ENCODE measurements at regions not wholly inside any gene's neighbourhood (a gene's known extent, or its start where the extent isn't known, plus 50 kb on each side); places are given as distances from the start of the nearest gene placed in this dataset.

- H3K36me3 Mint-ChIP-seq (ENCODE audit: low read depth): no peaks in the 10 kb centered on the region
Measured at GRCh38 chr13:22055259-22055658, 384.4 kb downstream of the FGF9 start.

GRCh38 chr13:22060187-22060586 is 389.3 kb downstream of the FGF9 start:
- Mint-ChIP-seq H3K27ac (no peak overlapping the region), H3K4me3 (no peak overlapping the region), H3K27me3 (ENCODE audit: low read depth) (no peaks in the 10 kb centered on the region), H3K4me1 (ENCODE audit: low read depth) (peaks cover 38% of the 10 kb centered on the region), H3K9me3 (peaks cover 11% of the 10 kb centered on the region), H3K36me3 (ENCODE audit: low read depth) (no peaks in the 10 kb centered on the region)

More at GRCh38 chr13:22055259-22055658, 384.4 kb downstream of the FGF9 start:
- Mint-ChIP-seq H3K27ac (no peak overlapping the region), H3K4me3 (no peak overlapping the region), H3K4me1 (ENCODE audit: low read depth) (peaks cover 11% of the 10 kb centered on the region), H3K27me3 (ENCODE audit: low read depth) (no peaks in the 10 kb centered on the region), H3K9me3 (peaks cover 15% of the 10 kb centered on the region)

DNA sequence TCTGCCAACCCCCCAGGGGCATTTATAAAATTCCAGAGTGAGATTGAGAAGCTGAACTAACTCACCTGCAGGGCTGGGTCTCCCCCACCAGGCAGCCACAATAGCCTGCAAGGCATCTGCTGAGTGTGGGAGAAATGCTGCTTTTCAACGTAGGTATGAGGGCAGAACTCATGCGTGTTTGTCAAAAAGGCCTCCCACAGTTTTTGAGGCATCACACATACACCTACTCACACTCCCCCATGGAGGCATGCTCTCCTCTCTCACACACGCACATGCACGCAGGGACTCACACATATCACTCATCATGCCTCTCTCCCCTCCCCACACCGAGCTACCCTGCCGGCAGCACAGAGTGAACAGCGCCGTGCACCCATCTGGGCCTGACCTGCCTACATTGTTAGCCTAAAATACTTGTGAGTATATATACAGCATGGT is 390.5 kb downstream of the FGF9 start:
- no peaks in the 10 kb centered on the region for H3K27me3 Mint-ChIP-seq (ENCODE audit: low read depth)
- H3K4me1 Mint-ChIP-seq (ENCODE audit: low read depth): peaks cover 42% of the 10 kb centered on the region
- peak overlapping the region; percentile 92 for H3K27ac Mint-ChIP-seq
- no peaks in the 10 kb centered on the region for H3K36me3 Mint-ChIP-seq (ENCODE audit: low read depth)
- peaks cover 2% of the 10 kb centered on the region for H3K9me3 Mint-ChIP-seq
- peak overlapping the region; percentile 40 for H3K4me3 Mint-ChIP-seq

DNA sequence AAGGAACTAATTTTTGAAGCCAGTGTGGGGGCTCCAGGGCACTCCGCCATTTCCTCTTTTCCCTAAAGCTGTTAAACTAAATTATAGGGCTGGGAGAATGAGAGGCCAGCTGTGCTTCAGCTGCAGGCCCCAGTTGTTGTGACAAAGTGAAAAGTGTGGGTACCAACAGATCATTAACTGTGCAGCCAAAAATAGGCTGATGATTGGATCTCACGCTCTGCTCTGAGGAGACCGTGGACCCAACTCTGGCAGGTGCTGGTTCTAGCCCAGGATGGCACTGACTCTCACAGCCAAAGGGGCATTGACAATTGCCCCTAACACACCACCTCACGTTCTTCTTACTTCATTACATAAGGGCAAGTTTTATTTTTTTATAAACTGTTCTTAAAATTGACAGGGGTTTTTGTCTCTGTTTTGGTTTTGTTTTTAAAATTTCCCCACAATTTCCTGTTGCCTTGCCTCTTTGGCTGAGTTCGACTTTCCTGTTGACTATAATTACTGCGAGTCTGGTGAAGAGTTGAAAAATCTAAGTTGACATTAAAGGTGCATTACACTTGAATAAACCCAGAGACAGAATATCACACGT is 391.0 kb downstream of the FGF9 start:
- H3K27me3 Mint-ChIP-seq (ENCODE audit: low read depth): no peaks in the 10 kb centered on the region
- peak overlapping the region; percentile 92 for H3K27ac Mint-ChIP-seq
- H3K4me1 Mint-ChIP-seq (ENCODE audit: low read depth): peaks cover 42% of the 10 kb centered on the region
- peak overlapping the region; percentile 40 for H3K4me3 Mint-ChIP-seq
- H3K9me3 Mint-ChIP-seq: peaks cover 3% of the 10 kb centered on the region
- H3K36me3 Mint-ChIP-seq (ENCODE audit: low read depth): no peaks in the 10 kb centered on the region

GRCh38 chr13:22062478-22063205 is 391.8 kb downstream of the FGF9 start:
- peaks cover 5% of the 10 kb centered on the region for H3K9me3 Mint-ChIP-seq
- H3K27ac Mint-ChIP-seq: peak overlapping the region; percentile 92
- H3K36me3 Mint-ChIP-seq (ENCODE audit: low read depth): no peaks in the 10 kb centered on the region
- no peaks in the 10 kb centered on the region for H3K27me3 Mint-ChIP-seq (ENCODE audit: low read depth)
- peak overlapping the region; percentile 40 for H3K4me3 Mint-ChIP-seq
- H3K4me1 Mint-ChIP-seq (ENCODE audit: low read depth): peaks cover 42% of the 10 kb centered on the region

- Mint-ChIP-seq H3K27ac (no peak overlapping the region), H3K36me3 (ENCODE audit: low read depth) (no peaks in the 10 kb centered on the region), H3K27me3 (ENCODE audit: low read depth) (no peaks in the 10 kb centered on the region), H3K9me3 (peaks cover 5% of the 10 kb centered on the region), H3K4me3 (no peak overlapping the region), H3K4me1 (ENCODE audit: low read depth) (peaks cover 45% of the 10 kb centered on the region)
Measured at GRCh38 chr13:22063416-22064124, 392.7 kb downstream of the FGF9 start.

DNA sequence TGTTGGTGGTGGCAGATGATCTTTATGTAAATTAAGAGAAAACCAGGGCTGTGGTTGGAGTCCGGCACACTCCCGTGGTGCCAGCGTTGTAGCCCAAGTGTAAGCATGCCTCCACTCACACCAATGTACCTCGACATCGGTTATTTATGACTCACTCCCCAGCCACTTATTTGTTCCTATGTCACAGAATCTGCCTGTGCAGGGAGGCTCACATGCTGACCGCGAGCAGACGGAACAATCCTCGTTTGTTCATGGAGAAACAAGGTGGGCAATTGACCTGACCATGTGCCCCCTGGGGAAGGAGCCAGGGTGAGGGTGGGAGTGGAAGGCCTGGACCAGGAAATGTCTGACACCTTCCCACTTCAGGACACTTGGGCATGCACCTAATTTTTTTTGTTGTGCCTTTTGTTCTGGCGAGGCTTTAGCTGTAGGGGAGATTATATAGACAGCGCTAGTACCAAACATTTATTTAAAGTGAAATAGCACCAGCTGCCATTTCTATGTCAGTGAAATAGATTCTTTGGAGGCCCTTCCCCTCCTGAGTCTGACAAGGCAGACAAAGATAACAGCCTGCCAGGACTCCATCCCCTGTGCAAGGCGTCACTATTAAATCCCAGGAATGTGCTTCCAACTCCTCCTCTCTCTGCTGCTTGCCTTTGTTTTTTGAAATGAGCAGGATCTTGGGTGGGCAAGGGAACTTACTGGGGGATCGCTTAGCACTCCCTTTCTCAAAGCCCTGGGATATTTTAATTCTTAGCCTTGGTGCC is 394.2 kb downstream of the FGF9 start:
- no peak overlapping the region for H3K27ac Mint-ChIP-seq
- no peak overlapping the region for H3K4me3 Mint-ChIP-seq
- peaks cover 5% of the 10 kb centered on the region for H3K9me3 Mint-ChIP-seq
- no peaks in the 10 kb centered on the region for H3K36me3 Mint-ChIP-seq (ENCODE audit: low read depth)
- H3K27me3 Mint-ChIP-seq (ENCODE audit: low read depth): no peaks in the 10 kb centered on the region
- H3K4me1 Mint-ChIP-seq (ENCODE audit: low read depth): peaks cover 42% of the 10 kb centered on the region

DNA sequence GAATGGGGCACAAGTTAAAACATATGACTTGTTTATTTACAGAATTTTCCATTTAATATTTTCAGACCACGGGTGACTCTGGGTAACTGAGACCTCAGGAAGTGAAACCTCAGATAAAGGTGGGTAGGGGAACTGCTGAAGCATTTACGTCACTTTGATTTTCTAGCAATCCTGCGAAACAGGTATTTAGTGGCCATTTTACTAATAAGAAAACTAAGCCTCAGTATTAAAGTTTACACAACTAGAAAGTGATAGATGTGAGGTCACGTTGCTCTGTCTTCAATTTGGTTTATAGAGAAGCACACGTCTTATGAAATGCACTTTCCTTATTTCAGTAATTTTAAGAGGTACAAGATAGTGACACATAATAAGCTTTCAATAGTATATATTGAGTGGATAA is 402.8 kb downstream of the FGF9 start:
- H3K36me3 Mint-ChIP-seq (ENCODE audit: low read depth): no peaks in the 10 kb centered on the region
- peaks cover 15% of the 10 kb centered on the region for H3K4me1 Mint-ChIP-seq (ENCODE audit: low read depth)
- H3K27ac Mint-ChIP-seq: no peak overlapping the region
- no peaks in the 10 kb centered on the region for H3K9me3 Mint-ChIP-seq
- no peaks in the 10 kb centered on the region for H3K27me3 Mint-ChIP-seq (ENCODE audit: low read depth)
- no peak overlapping the region for H3K4me3 Mint-ChIP-seq

GRCh38 chr13:22074403-22074802 is 403.5 kb downstream of the FGF9 start:
- peaks cover 15% of the 10 kb centered on the region for H3K4me1 Mint-ChIP-seq (ENCODE audit: low read depth)
- no peaks in the 10 kb centered on the region for H3K36me3 Mint-ChIP-seq (ENCODE audit: low read depth)
- no peak overlapping the region for H3K4me3 Mint-ChIP-seq
- no peaks in the 10 kb centered on the region for H3K27me3 Mint-ChIP-seq (ENCODE audit: low read depth)
- H3K9me3 Mint-ChIP-seq: no peaks in the 10 kb centered on the region
- no peak overlapping the region for H3K27ac Mint-ChIP-seq

DNA sequence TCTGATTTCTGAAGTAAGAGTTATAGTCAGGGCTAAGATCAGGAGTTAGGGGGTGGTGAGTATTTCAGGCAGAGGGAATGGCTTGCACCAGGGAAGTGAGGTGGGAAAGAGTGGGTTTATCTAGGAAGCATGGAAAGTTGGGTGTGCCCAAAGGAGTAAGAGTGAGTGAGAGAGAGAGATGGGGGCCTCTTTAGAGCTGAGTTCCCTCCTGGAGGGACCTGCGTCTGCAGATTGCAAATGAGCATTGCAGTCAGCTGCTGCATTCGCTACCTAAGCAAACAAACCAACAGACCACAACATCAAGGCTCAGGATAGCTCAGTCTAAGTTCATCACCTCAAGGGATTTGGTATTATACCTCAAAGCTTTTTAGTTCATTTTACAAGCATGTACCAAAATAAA is 405.8 kb downstream of the FGF9 start:
- H3K9me3 Mint-ChIP-seq: no peaks in the 10 kb centered on the region
- H3K27ac Mint-ChIP-seq: no peak overlapping the region
- H3K4me3 Mint-ChIP-seq: no peak overlapping the region
- peaks cover 15% of the 10 kb centered on the region for H3K4me1 Mint-ChIP-seq (ENCODE audit: low read depth)
- no peaks in the 10 kb centered on the region for H3K36me3 Mint-ChIP-seq (ENCODE audit: low read depth)
- no peaks in the 10 kb centered on the region for H3K27me3 Mint-ChIP-seq (ENCODE audit: low read depth)

GRCh38 chr13:22077205-22077683 is 406.4 kb downstream of the FGF9 start:
- no peak overlapping the region for H3K27ac Mint-ChIP-seq

GRCh38 chr13:22077764-22078163 is 406.9 kb downstream of the FGF9 start:
- H3K27me3 Mint-ChIP-seq (ENCODE audit: low read depth): no peaks in the 10 kb centered on the region
- peaks cover 21% of the 10 kb centered on the region for H3K4me1 Mint-ChIP-seq (ENCODE audit: low read depth)
- no peak overlapping the region for H3K4me3 Mint-ChIP-seq
- no peaks in the 10 kb centered on the region for H3K36me3 Mint-ChIP-seq (ENCODE audit: low read depth)
- H3K9me3 Mint-ChIP-seq: no peaks in the 10 kb centered on the region
- H3K27ac Mint-ChIP-seq: no peak overlapping the region

More at GRCh38 chr13:22077205-22077683, 406.4 kb downstream of the FGF9 start:
- Mint-ChIP-seq H3K9me3 (no peaks in the 10 kb centered on the region), H3K4me3 (no peak overlapping the region), H3K36me3 (ENCODE audit: low read depth) (no peaks in the 10 kb centered on the region), H3K27me3 (ENCODE audit: low read depth) (no peaks in the 10 kb centered on the region), H3K4me1 (ENCODE audit: low read depth) (peaks cover 16% of the 10 kb centered on the region)

GRCh38 chr13:22079961-22080360 is 409.1 kb downstream of the FGF9 start:
- no peak overlapping the region for H3K27ac Mint-ChIP-seq
- no peaks in the 10 kb centered on the region for H3K9me3 Mint-ChIP-seq
- no peaks in the 10 kb centered on the region for H3K27me3 Mint-ChIP-seq (ENCODE audit: low read depth)
- no peak overlapping the region for H3K4me3 Mint-ChIP-seq
- no peaks in the 10 kb centered on the region for H3K36me3 Mint-ChIP-seq (ENCODE audit: low read depth)
- peaks cover 17% of the 10 kb centered on the region for H3K4me1 Mint-ChIP-seq (ENCODE audit: low read depth)

DNA sequence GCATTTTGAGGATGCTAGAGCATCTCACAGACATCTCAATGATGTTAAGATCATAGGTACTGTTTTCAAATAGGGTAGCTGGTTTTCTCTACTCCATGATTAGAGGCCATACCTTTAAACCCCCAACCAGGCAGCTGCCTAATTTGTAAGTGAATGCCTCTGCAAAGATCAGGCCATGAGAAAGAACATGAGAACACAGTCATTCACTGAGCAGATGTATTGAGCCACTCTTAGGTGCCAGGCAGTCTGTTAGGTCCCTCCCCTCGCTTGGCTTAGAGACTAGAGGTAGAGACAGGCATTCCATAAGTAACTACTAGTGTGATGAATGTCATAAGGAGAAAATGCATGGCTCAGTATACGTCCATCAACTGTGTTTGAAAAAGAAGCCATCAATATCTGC is 410.0 kb downstream of the FGF9 start:
- H3K27ac Mint-ChIP-seq: no peak overlapping the region
- H3K36me3 Mint-ChIP-seq (ENCODE audit: low read depth): no peaks in the 10 kb centered on the region
- H3K27me3 Mint-ChIP-seq (ENCODE audit: low read depth): peaks cover 4% of the 10 kb centered on the region
- no peaks in the 10 kb centered on the region for H3K9me3 Mint-ChIP-seq
- H3K4me3 Mint-ChIP-seq: no peak overlapping the region
- peaks cover 17% of the 10 kb centered on the region for H3K4me1 Mint-ChIP-seq (ENCODE audit: low read depth)
